HEK293 (cell line): ENCODE measurements at regions not wholly inside any gene's neighbourhood (a gene's known extent, or its start where the extent isn't known, plus 50 kb on each side); places are given as distances from the start of the nearest gene placed in this dataset.

Source experiments
- CTCF ChIA-PET: fragments of 350-600 bp; formaldehyde crosslinking; extraction: SDS; loops from one replicate; lab custom pipeline; 2021; ENCODE audit warnings: antibody characterized with exemption; lab: Yijun Ruan, JAX
- POLR2A ChIA-PET: fragments of 300-600 bp; formaldehyde crosslinking; extraction: SDS; loops from one replicate; lab custom pipeline; 2020; ENCODE audit warnings: antibody characterized with exemption, inconsistent platforms; lab: Yijun Ruan, JAX
- H3K27ac ChIP-seq: fragments of 200-500 bp; sonication (Bioruptor generic); 2 replicates; pipeline ENCODE4 v1.5.1; 2014; ENCODE audit warnings: low read depth, low read length, control low read depth, inconsistent platforms; ENCODE audit errors: extremely low read depth
- H3K36me3 ChIP-seq, 2 experiments: fragments of 200-500 bp in 1 of 2; sonication (Bioruptor generic) in 1 of 2; 1 replicate in 1 of 2; 2 replicates in 1 of 2; pipeline ENCODE4 v1.5.1; 2014 to 2017; ENCODE audit warnings: inconsistent platforms in 2 of 2, low read length in 2 of 2; ENCODE audit not compliant: control insufficient read depth in 2 of 2, insufficient read depth in 1 of 2
- H3K4me1 ChIP-seq: fragments of 200-500 bp; sonication (Bioruptor generic); 2 replicates; pipeline ENCODE4 v1.5.1; 2014; ENCODE audit warnings: mild to moderate bottlenecking, low read length, inconsistent platforms; ENCODE audit not compliant: control insufficient read depth, insufficient read depth
- H3K4me3 ChIP-seq: 2 replicates; pipeline ENCODE4 v1.5.1; 2011; ENCODE audit warnings: low read depth, mild to moderate bottlenecking, control low read depth, low read length, moderate library complexity
- H3K9me3 ChIP-seq: fragments of 200-500 bp; sonication (Bioruptor generic); 2 replicates; pipeline ENCODE4 v1.5.1; 2014; ENCODE audit warnings: low read depth, low read length, inconsistent platforms; ENCODE audit not compliant: control insufficient read depth, insufficient read depth
- FEZF1 ChIP-seq: fragments of 450-650 bp; formaldehyde crosslinking; IDR thresholded peaks from 2 replicates; pipeline ENCODE4 v1.5.1; 2016; ENCODE audit warnings: missing biosample characterization, missing genetic modification characterization
- KLF7 ChIP-seq: fragments of 450-650 bp; formaldehyde crosslinking; IDR thresholded peaks from 2 replicates; pipeline ENCODE4 v1.5.1; 2016; ENCODE audit warnings: missing biosample characterization, missing genetic modification characterization, borderline replicate concordance
- OVOL3 ChIP-seq: fragments of 450-650 bp; formaldehyde crosslinking; IDR thresholded peaks from 2 replicates; pipeline ENCODE4 v1.5.1; 2016; ENCODE audit warnings: missing biosample characterization, missing genetic modification characterization
- SP3 ChIP-seq: fragments of 450-650 bp; formaldehyde crosslinking; IDR thresholded peaks from 2 replicates; pipeline ENCODE4 v1.5.1; 2016; ENCODE audit warnings: missing biosample characterization, missing genetic modification characterization
- TCF7L2 ChIP-seq: IDR thresholded peaks from 2 replicates; pipeline ENCODE4 v1.6.1; 2011; ENCODE audit warnings: low read depth, mild to moderate bottlenecking, inconsistent platforms, low read length, moderate library complexity, borderline replicate concordance
- ZEB2 ChIP-seq: fragments of 450-650 bp; formaldehyde crosslinking; IDR thresholded peaks from 2 replicates; pipeline ENCODE4 v1.5.1; 2016; ENCODE audit warnings: missing biosample characterization, missing genetic modification characterization
- ZFP3 ChIP-seq: fragments of 450-650 bp; formaldehyde crosslinking; IDR thresholded peaks from 2 replicates; pipeline ENCODE4 v1.5.1; 2016; ENCODE audit warnings: low read depth, missing biosample characterization, missing genetic modification characterization
- ZNF148 ChIP-seq: fragments of 450-650 bp; formaldehyde crosslinking; IDR thresholded peaks from 2 replicates; pipeline ENCODE4 v1.5.0; 2017; ENCODE audit warnings: missing biosample characterization, missing genetic modification characterization, borderline replicate concordance
- ZNF169 ChIP-seq: fragments of 450-650 bp; formaldehyde crosslinking; IDR thresholded peaks from 2 replicates; pipeline ENCODE4 v1.5.1; 2016; ENCODE audit warnings: missing biosample characterization, missing genetic modification characterization
- ZNF335 ChIP-seq: fragments of 450-650 bp; formaldehyde crosslinking; conservative IDR thresholded peaks from 2 replicates; pipeline ENCODE4 v1.5.1; 2016; ENCODE audit warnings: missing biosample characterization, missing genetic modification characterization
- ZNF366 ChIP-seq: fragments of 450-650 bp; formaldehyde crosslinking; conservative IDR thresholded peaks from 2 replicates; pipeline ENCODE4 v1.5.1; 2016; ENCODE audit warnings: missing biosample characterization, missing genetic modification characterization
- ZNF544 ChIP-seq: fragments of 450-650 bp; formaldehyde crosslinking; IDR thresholded peaks from 2 replicates; pipeline ENCODE4 v1.5.0; 2017; ENCODE audit warnings: missing biosample characterization, missing genetic modification characterization
- ZNF548 ChIP-seq: fragments of 450-650 bp; formaldehyde crosslinking; IDR thresholded peaks from 2 replicates; pipeline ENCODE4 v1.5.1; 2016; ENCODE audit warnings: missing biosample characterization, missing genetic modification characterization
- ZNF558 ChIP-seq: fragments of 450-650 bp; formaldehyde crosslinking; IDR thresholded peaks from 2 replicates; pipeline ENCODE4 v1.5.1; 2016; ENCODE audit warnings: missing biosample characterization, missing genetic modification characterization
- ZNF571 ChIP-seq: fragments of 450-650 bp; formaldehyde crosslinking; IDR thresholded peaks from 2 replicates; pipeline ENCODE4 v1.5.0; 2017; ENCODE audit warnings: missing biosample characterization, missing genetic modification characterization
- ZNF623 ChIP-seq: fragments of 450-650 bp; formaldehyde crosslinking; IDR thresholded peaks from 2 replicates; pipeline ENCODE4 v1.5.1; 2016; ENCODE audit warnings: missing biosample characterization, missing genetic modification characterization
- ZNF658 ChIP-seq: fragments of 450-650 bp; formaldehyde crosslinking; IDR thresholded peaks from 2 replicates; pipeline ENCODE4; 2016; ENCODE audit warnings: missing biosample characterization, missing genetic modification characterization
- ZNF660 ChIP-seq: fragments of 450-650 bp; IDR thresholded peaks from 2 replicates; pipeline ENCODE4 v1.5.1; 2018; ENCODE audit warnings: missing biosample characterization, mild to moderate bottlenecking, missing genetic modification characterization
- ZNF785 ChIP-seq: fragments of 450-650 bp; formaldehyde crosslinking; IDR thresholded peaks from 2 replicates; pipeline ENCODE4 v1.5.1; 2016; ENCODE audit warnings: missing biosample characterization, missing genetic modification characterization
- TF ChIP-seq, protein P1 (sequence below): fragments of 450-650 bp; formaldehyde crosslinking; IDR thresholded peaks from 2 replicates; pipeline ENCODE4 v1.5.1; 2016; ENCODE audit warnings: missing biosample characterization, missing genetic modification characterization
- TF ChIP-seq, protein P2 (sequence below): fragments of 450-650 bp; formaldehyde crosslinking; optimal IDR thresholded peaks from 2 replicates; pipeline ENCODE3; 2016; ENCODE audit warnings: missing biosample characterization, mild to moderate bottlenecking, missing genetic modification characterization

- TF ChIP-seq ZNF658 (tag by site-specific recombination) (no peak), KLF7 (tag by site-specific recombination) (no peak), FEZF1 (tag by site-specific recombination) (no peak), TCF7L2 (no peak), ZNF660 (tag by site-specific recombination) (no peak), ZNF169 (no peak)
- TF ChIP-seq, protein P1, sequence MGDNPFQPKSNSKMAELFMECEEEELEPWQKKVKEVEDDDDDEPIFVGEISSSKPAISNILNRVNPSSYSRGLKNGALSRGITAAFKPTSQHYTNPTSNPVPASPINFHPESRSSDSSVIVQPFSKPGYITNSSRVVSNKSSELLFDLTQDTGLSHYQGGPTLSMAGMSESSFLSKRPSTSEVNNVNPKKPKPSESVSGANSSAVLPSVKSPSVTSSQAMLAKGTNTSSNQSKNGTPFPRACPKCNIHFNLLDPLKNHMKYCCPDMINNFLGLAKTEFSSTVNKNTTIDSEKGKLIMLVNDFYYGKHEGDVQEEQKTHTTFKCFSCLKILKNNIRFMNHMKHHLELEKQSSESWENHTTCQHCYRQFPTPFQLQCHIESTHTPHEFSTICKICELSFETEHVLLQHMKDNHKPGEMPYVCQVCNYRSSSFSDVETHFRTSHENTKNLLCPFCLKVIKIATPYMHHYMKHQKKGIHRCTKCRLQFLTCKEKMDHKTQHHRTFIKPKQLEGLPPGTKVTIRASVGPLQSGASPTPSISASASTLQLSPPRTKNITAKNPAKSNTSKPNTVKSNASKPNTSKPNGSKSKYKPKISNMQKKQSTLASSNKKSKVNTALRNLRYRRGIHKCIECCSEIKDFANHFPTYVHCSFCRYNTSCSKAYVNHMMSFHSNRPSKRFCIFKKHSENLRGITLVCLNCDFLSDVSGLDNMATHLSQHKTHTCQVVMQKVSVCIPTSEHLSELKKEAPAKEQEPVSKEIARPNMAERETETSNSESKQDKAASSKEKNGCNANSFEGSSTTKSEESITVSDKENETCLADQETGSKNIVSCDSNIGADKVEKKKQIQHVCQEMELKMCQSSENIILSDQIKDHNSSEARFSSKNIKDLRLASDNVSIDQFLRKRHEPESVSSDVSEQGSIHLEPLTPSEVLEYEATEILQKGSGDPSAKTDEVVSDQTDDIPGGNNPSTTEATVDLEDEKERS (tag by site-specific recombination): no peak
- TF ChIP-seq, all 188 proteins: peak for 0
- CTCF ChIA-PET: no interaction called here
- H3K27ac ChIP-seq: no peak overlapping the region
These were observed 2024.5 kb upstream of the ADGRL3 start for GRCh38 chr4:59175617-59176016.

GRCh38 chr4:59179372-59179771 is 2020.8 kb upstream of the ADGRL3 start:
- Histone ChIP-seq H3K27ac (no peak overlapping the region), H3K4me3 (no peak overlapping the region), H3K36me3 (no peaks in the 10 kb centered on the region), H3K4me1 (no peaks in the 10 kb centered on the region), H3K9me3 (no peaks in the 10 kb centered on the region)
- TF ChIP-seq ZNF785 (tag by site-specific recombination) (no peak), ZNF623 (tag by site-specific recombination) (no peak), ZFP3 (tag by site-specific recombination) (no peak), ZNF548 (tag by site-specific recombination) (no peak), ZNF148 (no peak), ZNF558 (tag by site-specific recombination) (no peak), ZNF544 (tag by site-specific recombination) (no peak), SP3 (no peak), ZNF366 (tag by site-specific recombination) (no peak), OVOL3 (no peak), ZEB2 (no peak), ZNF335 (tag by site-specific recombination) (no peak), ZNF571 (tag by site-specific recombination) (no peak)
- TF ChIP-seq, protein P2, sequence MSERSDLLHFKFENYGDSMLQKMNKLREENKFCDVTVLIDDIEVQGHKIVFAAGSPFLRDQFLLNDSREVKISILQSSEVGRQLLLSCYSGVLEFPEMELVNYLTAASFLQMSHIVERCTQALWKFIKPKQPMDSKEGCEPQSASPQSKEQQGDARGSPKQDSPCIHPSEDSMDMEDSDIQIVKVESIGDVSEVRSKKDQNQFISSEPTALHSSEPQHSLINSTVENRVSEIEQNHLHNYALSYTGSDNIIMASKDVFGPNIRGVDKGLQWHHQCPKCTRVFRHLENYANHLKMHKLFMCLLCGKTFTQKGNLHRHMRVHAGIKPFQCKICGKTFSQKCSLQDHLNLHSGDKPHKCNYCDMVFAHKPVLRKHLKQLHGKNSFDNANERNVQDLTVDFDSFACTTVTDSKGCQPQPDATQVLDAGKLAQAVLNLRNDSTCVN: no peak
- ChIA-PET POLR2A (no interaction called here), CTCF (no interaction called here)

More at GRCh38 chr4:59175617-59176016, 2024.5 kb upstream of the ADGRL3 start:
- no peaks in the 10 kb centered on the region for H3K4me1 ChIP-seq
- H3K9me3 ChIP-seq: no peaks in the 10 kb centered on the region
- POLR2A ChIA-PET: no interaction called here
- H3K36me3 ChIP-seq: no peaks in the 10 kb centered on the region
- no peak overlapping the region for H3K4me3 ChIP-seq
